GM21529 (cell line): ENCODE measurements at regions not wholly inside any gene's neighbourhood (a gene's known extent, or its start where the extent isn't known, plus 50 kb on each side); places are given as distances from the start of the nearest gene placed in this dataset.

Experiments used
- ATAC-seq: cut with Tn5 transposase; IDR thresholded peaks from one replicate; pipeline ENCODE4 v1.9.1; 2021; ENCODE audit not compliant: unreplicated experiment

DNA sequence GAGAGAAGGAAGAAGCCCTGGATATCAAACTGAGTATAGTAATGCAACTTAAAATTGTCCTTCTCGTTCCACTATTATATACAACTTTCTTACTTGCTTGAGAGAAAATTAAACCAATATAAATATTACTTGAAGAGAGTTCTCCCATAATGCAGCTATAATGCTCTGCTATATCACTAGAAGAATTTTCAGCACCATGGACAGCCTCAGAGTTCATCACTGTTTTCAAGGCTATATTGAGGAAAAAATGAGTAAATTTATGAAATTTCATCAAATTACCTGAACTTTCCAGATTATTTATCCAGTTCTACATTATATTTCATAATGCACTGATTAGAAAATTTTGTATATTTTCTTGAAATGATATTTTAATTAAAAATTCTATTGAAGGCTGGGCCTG lies 1053.5 kb upstream of the FAM98A start:
- no peak for ATAC-seq

- ATAC-seq = no peak
Observed at GRCh38 chr2:34646901-34647300, 1047.8 kb upstream of the FAM98A start.

DNA sequence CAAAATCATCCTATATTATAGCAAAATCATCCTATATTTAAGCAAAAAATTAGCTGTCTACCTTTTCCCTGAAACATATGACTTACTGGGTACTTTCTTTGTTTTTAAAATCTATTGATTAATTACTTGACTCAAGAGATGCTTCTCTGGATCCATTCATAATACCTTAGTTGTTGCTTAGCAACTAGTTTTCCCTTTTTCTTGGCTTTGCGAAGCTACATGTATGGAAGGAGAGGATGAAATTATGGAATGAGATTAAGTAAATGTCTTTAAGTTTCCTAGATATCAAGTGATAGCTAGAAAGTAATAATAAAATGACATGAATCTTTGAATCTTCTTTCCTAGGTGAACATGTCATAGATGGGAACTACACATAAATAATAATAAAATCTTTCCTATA lies 1033.2 kb upstream of the FAM98A start:
- ATAC-seq = no peak

DNA sequence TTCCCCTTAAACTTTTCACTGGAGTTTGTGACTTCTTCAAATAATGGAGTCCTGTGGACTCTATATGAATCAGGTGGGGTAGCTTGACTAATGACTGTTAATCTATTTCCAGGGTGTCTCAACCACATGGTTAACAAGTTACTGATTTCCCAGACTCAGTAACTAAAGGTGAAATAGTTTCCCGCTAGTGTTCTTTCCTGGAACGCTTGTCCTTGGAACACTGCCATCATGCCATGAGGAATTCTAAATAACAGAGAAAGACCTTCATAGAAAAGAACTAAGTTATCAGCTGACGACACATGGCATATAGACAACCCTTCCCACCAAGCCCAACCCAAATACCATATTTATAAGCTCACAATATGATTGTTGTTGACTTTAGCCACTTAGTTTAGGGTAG lies 1027.9 kb upstream of the FAM98A start:
- no peak for ATAC-seq

DNA sequence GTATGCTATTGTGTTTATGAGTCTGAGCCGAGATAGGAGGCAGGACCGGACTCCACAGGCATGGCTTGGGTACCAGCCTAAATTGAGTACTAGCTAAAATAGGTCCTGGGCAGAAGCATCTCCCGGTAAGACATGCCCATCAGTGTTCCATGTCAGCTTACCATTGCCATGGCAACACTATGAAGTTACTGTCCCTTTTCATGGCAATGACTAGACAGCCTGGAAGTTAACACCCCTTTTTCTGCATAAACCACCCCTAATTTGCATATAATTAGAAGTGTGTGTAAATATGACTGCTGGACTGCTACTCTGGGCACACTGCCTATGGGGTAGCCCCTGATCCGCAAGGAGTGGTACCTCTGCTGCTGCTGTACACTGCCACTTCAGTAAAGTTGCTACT lies 1005.1 kb upstream of the FAM98A start:
- ATAC-seq = no peak

DNA sequence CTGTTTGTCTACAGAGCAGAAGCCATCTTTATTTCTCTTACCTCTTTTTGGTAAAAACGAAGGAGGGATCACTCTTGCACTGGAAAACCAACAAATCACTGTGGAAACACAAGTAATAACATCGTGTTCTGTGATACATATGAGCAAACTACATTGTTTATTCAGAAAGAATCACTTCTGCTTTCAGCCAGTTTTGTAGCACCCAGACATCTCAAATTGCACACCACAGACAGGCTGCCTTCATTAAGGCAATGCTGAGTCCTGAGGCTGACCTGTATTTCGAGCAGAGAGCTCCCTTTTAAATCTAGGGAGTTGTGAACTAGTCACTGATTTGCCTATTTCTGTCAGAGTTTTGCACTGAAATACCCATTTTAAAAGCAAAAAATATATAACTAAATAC lies 1003.2 kb upstream of the FAM98A start:
- ATAC-seq = no peak

DNA sequence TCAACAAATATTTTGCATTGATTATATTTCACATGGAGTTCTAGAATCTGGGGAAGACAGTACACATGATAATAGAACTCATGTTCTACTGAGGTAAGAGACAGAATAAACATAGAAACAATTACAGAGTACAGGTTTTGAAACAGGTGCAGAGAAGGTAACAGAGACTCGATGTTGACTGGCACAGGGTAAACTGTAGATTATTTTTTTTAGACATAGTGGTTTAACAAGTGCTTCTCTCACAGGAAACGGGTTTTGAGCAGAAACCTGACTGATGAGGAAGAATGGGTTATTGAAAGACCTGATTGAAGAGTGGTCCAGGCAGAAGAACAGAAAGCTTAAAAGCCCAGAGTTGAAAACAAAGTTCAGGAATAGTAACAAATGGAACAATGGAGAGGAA lies 1002.5 kb upstream of the FAM98A start:
- ATAC-seq = no peak

GRCh38 chr2:34578641-34579040 lies 979.5 kb upstream of the FAM98A start:
- ATAC-seq = no peak

GRCh38 chr2:34570266-34570872 lies 971.3 kb upstream of the FAM98A start:
- no peak for ATAC-seq

- ATAC-seq = no peak
Observed at GRCh38 chr2:34567128-34567527, 968.0 kb upstream of the FAM98A start.

GRCh38 chr2:34552337-34552736 lies 953.2 kb upstream of the FAM98A start:
- ATAC-seq = no peak

GRCh38 chr2:34549710-34550345 lies 950.7 kb upstream of the FAM98A start:
- ATAC-seq = no peak

DNA sequence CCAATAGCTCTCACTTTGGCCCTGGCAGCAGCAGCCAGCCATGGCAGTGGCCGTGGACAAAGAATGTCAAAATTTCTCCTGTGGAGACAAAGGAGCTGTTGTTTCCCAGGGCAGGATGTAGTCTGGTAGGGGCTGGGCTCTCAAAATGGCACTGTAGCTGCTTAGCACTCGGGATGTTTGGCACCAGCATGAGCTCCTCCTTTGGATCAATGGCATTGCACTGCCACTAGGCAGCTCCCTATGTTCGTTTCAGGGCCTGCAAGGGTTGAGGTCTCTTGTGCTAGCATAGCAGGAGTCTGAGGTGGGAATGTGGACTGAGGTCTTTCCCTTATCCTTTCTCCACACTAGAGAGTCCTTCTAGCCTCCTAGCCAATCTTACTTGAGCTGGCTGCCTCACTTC lies 948.8 kb upstream of the FAM98A start:
- ATAC-seq = no peak

GRCh38 chr2:34547340-34547739 lies 948.2 kb upstream of the FAM98A start:
- no peak for ATAC-seq

DNA sequence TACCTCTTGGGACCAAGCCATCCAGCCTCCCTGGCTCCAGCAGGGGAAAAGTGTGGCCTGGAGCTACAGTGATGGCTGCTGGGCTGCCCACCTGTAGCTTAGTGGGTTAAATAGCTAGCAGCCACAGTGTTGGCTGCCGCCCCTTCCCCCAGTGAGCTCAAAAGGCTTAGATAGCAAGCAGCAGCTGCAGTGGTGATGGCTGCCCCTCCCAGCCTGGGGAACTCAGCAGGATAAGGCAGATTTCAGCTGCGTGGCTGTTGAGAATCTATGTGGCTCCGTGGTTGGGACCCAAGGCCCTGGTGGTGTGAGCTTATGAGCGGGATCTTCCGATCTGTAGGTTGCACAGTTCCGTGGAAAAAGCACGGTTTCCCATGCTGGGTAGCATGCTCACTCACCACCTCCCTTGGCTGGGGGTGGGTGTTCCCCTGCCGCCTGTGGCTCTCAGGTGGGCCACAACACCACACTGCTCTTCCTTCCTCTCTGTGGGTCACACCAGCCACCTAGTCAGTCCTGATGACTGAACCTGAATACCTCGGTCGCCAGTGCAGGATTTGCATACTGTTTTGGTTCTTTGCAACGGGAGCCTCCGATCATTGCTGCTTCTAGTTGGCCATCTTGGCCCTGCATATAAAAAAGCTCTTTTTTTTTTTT lies 946.5 kb upstream of the FAM98A start:
- ATAC-seq = no peak

- ATAC-seq = no peak
Observed at GRCh38 chr2:34534761-34535160, 935.7 kb upstream of the FAM98A start.

DNA sequence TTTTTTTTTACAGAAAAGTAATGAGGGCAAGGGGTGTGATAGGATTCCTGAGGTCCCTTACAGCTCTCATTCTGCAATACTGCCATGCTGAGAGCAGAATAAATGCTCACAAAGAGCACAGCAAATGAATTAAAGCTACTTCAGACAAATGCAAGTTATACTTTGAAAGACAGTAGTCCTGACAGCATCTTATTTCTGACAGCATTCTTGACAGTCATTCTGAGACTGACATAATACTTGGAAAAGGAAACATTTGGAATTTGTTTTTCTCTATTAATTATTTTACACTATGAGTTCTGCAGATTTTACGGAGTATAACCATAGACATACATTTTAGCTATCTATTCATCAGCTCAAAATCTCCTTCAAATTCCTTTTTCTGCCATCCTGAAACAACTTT lies 935.2 kb upstream of the FAM98A start:
- no peak for ATAC-seq

- no peak for ATAC-seq
Observed at GRCh38 chr2:34533585-34534183, 934.6 kb upstream of the FAM98A start.

DNA sequence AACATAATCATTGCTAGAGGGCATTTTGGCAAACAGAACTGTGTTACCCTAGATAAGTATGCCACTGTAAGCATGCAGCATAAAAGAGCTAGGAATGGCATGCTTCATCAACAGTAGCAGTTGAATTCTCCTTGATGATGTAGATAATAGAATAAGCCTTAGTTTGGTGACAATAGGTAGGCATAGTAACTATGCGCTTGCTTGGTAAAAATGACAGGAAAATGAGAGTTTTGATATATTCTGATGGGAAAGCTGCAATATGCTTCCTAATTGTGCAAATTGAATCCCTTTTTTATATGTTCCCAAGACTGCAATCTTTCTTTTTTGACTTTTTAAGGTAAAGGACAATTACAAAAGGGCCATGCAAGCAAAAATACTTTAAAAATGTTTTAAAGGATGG lies 930.9 kb upstream of the FAM98A start:
- no peak for ATAC-seq

GRCh38 chr2:34523958-34524514 lies 924.9 kb upstream of the FAM98A start:
- ATAC-seq = no peak

DNA sequence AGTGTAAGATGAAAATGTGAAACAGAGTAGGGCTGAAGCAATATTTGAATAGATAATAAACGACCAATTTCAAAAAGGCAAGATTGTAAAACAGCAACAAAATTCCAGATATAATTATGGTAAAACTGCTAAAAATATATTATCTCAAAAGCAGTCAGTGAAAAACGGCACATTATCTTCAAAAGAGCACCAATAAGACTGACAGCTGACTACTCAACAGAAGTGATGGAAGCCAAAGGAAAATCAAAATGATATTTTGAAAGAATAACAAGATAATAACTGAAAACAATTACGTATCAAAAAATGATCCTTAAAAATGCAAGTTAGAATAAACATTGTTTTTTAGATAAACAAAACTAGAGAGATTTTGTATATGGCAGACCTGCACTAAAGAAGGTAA lies 920.6 kb upstream of the FAM98A start:
- ATAC-seq = no peak

DNA sequence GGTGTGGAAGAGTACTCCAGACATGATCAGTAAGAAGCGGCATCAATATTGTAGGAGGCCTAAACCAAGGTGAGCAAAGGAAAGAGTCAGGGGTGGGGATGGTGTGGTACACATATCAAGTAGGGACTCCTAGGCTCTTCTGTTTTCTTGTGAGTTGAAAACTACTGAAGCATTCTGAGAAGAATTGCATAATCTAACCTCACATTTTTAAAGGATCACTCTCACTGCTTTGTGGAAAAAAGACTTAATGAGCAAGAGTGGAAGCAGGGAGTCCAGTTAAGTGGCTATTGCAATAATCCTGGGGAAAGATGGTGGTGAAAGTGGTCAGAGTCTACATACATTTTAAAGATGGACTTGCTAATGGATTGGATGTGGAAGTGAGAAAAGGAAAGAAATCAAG lies 899.5 kb upstream of the FAM98A start:
- ATAC-seq = no peak
